ENCODE measurements at regions not wholly inside any gene's neighbourhood (a gene's known extent, or its start where the extent isn't known, plus 50 kb on each side); places are given as distances from the start of the nearest gene placed in this dataset.
A peak's percentile ranks its signal among the peaks of the same experiment; 100 is the strongest.

- no peak for DNase-seq (ENCODE audit: low read depth in 2 of 2)
These were observed 248.3 kb upstream of the CIBAR2 start for GRCh38 chr16:85360323-85361277.

- DNase-seq (ENCODE audit: low read depth in 2 of 2) = no peak
These were observed 249.3 kb upstream of the CIBAR2 start for GRCh38 chr16:85361441-85362118.

- no peak for DNase-seq (ENCODE audit: low read depth in 2 of 2)
These were observed 250.2 kb upstream of the CIBAR2 start for GRCh38 chr16:85362443-85362842.

GRCh38 chr16:85363427-85363826, 249.7 kb upstream of the GSE1 start:
- DNase-seq (ENCODE audit: low read depth in 2 of 2) = no peak

GRCh38 chr16:85363881-85364280, 249.2 kb upstream of the GSE1 start:
- DNase-seq (ENCODE audit: low read depth in 2 of 2) = no peak

GRCh38 chr16:85364323-85365040, 248.6 kb upstream of the GSE1 start:
- DNase-seq (ENCODE audit: low read depth in 2 of 2) = no peak

GRCh38 chr16:85365120-85365519, 248.0 kb upstream of the GSE1 start:
- no peak for DNase-seq (ENCODE audit: low read depth in 2 of 2)

GRCh38 chr16:85366031-85366763, 246.9 kb upstream of the GSE1 start:
- no peak for DNase-seq (ENCODE audit: low read depth in 2 of 2)

- DNase-seq (ENCODE audit: low read depth in 2 of 2) = no peak
These were observed 245.6 kb upstream of the GSE1 start for GRCh38 chr16:85367485-85367884.

GRCh38 chr16:85369060-85369459, 244.1 kb upstream of the GSE1 start:
- no peak for DNase-seq (ENCODE audit: low read depth in 2 of 2)

- DNase-seq (ENCODE audit: low read depth in 2 of 2) = peak; percentile 15 to 24
These were observed 243.2 kb upstream of the GSE1 start for GRCh38 chr16:85369741-85370528.

GRCh38 chr16:85370543-85370880, 242.6 kb upstream of the GSE1 start:
- DNase-seq (ENCODE audit: low read depth in 2 of 2) = no peak

- no peak for DNase-seq (ENCODE audit: low read depth in 2 of 2)
These were observed 242.1 kb upstream of the GSE1 start for GRCh38 chr16:85370881-85371651.

- DNase-seq (ENCODE audit: low read depth in 2 of 2) = no peak
These were observed 241.2 kb upstream of the GSE1 start for GRCh38 chr16:85371948-85372347.

GRCh38 chr16:85372627-85373372, 240.3 kb upstream of the GSE1 start:
- DNase-seq (ENCODE audit: low read depth in 2 of 2) = no peak

GRCh38 chr16:85373741-85374570, 239.2 kb upstream of the GSE1 start:
- no peak for DNase-seq (ENCODE audit: low read depth in 2 of 2)

- DNase-seq (ENCODE audit: low read depth in 2 of 2) = no peak
These were observed 238.6 kb upstream of the GSE1 start for GRCh38 chr16:85374571-85374872.

- no peak for DNase-seq (ENCODE audit: low read depth in 2 of 2)
These were observed 237.8 kb upstream of the GSE1 start for GRCh38 chr16:85375282-85375681.

All from stimulated activated CD4-positive, alpha-beta T cell treated with anti-CD3 and anti-CD28 coated beads, Interleukin-1b, Interleukin-23, amount 100 ng/mL, for 1 hour (primary cell).